ENCODE measurements at regions not wholly inside any gene's neighbourhood (a gene's known extent, or its start where the extent isn't known, plus 50 kb on each side); places are given as distances from the start of the nearest gene placed in this dataset.

- no peak overlapping the region for H2AFZ ChIP-seq (ENCODE audit: low read depth, low read length)
- POLR2A ChIA-PET, result no interaction called here
Observed at GRCh38 chr7:376306-377079, 86.5 kb downstream of the FOXL3 start.

More at GRCh38 chr7:376306-377079, 86.5 kb downstream of the FOXL3 start:
- CTCF ChIA-PET, result no interaction called here
- dilution Hi-C loops (cut with MboI; ENCODE audit: extremely low pct_ligation_motif_present, low sequenced_read_pairs) (no loop called here), intact Hi-C loops (cut with micrococcal nuclease) (no loop called here)
- Histone ChIP-seq H3K9ac (replicated peaks; ENCODE audit: extremely low read depth, insufficient read depth, low read length) (no peak overlapping the region), H4K20me1 (replicated peaks; ENCODE audit: control insufficient read depth, extremely low read depth, insufficient read depth, low read length) (no peaks in the 10 kb centered on the region), H3K79me2 (ENCODE audit: control insufficient read depth, insufficient read depth, low read length) (no peaks in the 10 kb centered on the region), H3K27me3 (ENCODE audit: control insufficient read depth in 2 of 2, insufficient read depth in 2 of 2, low read length in 2 of 2) (no peaks in the 10 kb centered on the region), H3K9me3 (replicated peaks; ENCODE audit: control insufficient read depth, insufficient read depth, low read length) (no peaks in the 10 kb centered on the region), H3K27ac (ENCODE audit: insufficient read depth, low read depth, low read length) (no peak overlapping the region), H3K4me3 (replicated peaks in 1 of 3; ENCODE audit: insufficient read depth in 1 of 3, low read depth in 1 of 3, low read length in 3 of 3) (no peak overlapping the region), H3K4me2 (ENCODE audit: insufficient read depth, low read length) (no peak overlapping the region), H3K36me3 (ENCODE audit: control insufficient read depth in 2 of 2, extremely low read depth in 1 of 2, insufficient read depth in 2 of 2, low read length in 2 of 2) (no peaks in the 10 kb centered on the region), H3K9me1 (replicated peaks; ENCODE audit: control insufficient read depth, extremely low read depth, insufficient read depth, low read length) (no peaks in the 10 kb centered on the region), H3K4me1 (ENCODE audit: control insufficient read depth, extremely low read depth, insufficient read depth, low read length) (peaks cover 15% of the 10 kb centered on the region)
- FAIRE-seq (no peak), DNase-seq (ENCODE audit: low read depth, low spot score) (no peak)
- TF ChIP-seq MAX (IDR thresholded peaks at IDR 0.05; ENCODE audit: insufficient read depth, insufficient read length) (no peak), CTCF (IDR thresholded peaks at IDR 0.05; ENCODE audit: extremely low read depth in 1 of 2, insufficient read depth in 1 of 2, low read depth in 1 of 2, low read length in 2 of 2) (no peak), GATA2 (IDR thresholded peaks at IDR 0.05; ENCODE audit: insufficient read depth, insufficient read length, low read depth, low read length) (no peak), POLR2A (IDR thresholded peaks at IDR 0.05; ENCODE audit: low read depth, low read length) (no peak), JUN (IDR thresholded peaks at IDR 0.05; ENCODE audit: borderline replicate concordance, insufficient read depth, insufficient read length, low read depth) (no peak), POLR2AphosphoS5 (IDR thresholded peaks at IDR 0.05; ENCODE audit: insufficient read depth, low read depth, low read length) (no peak), EZH2 (IDR thresholded peaks at IDR 0.05; ENCODE audit: borderline replicate concordance, low read depth, low read length, severe bottlenecking) (no peak), FOS (IDR thresholded peaks at IDR 0.05; ENCODE audit: borderline replicate concordance, insufficient read depth, low read length) (no peak), MYC (IDR thresholded peaks at IDR 0.05; ENCODE audit: low read depth, low read length) (no peak)
- no TSS peak for BruUV-seq (replicated peaks)

Measured in endothelial cell of umbilical vein (primary cell).